DOHH2 (cell line): ENCODE measurements at regions not wholly inside any gene's neighbourhood (a gene's known extent, or its start where the extent isn't known, plus 50 kb on each side); places are given as distances from the start of the nearest gene placed in this dataset.

Experiments used
- H3F3A ChIP-seq: fragments of 200-600 bp; sonication (generic), shearing (Covaris generic); 2 replicates; pipeline ENCODE4 v1.6.0; 2016; ENCODE audit warnings: antibody characterized with exemption, mild to moderate bottlenecking; ENCODE audit not compliant: control insufficient read depth, insufficient read depth
- H3K27ac ChIP-seq: fragments of 200-600 bp; sonication (generic); 2 replicates; pipeline ENCODE4 v1.5.1; 2014; ENCODE audit warnings: low read depth, mild to moderate bottlenecking, low read length, moderate library complexity
- H3K27me3 ChIP-seq: fragments of 200-600 bp; sonication (generic); 2 replicates; pipeline ENCODE4 v1.6.1; 2014; ENCODE audit warnings: mild to moderate bottlenecking, low read length, mixed read lengths; ENCODE audit not compliant: control insufficient read depth
- H3K36me3 ChIP-seq: fragments of 200-600 bp; sonication (generic); 2 replicates; pipeline ENCODE4 v1.6.1; 2014; ENCODE audit warnings: mild to moderate bottlenecking, low read length, moderate library complexity, mixed read lengths; ENCODE audit not compliant: control insufficient read depth
- H3K4me1 ChIP-seq: fragments of 200-600 bp; sonication (generic); 2 replicates; pipeline ENCODE4 v1.6.1; 2014; ENCODE audit warnings: mild to moderate bottlenecking, low read length, mixed read lengths; ENCODE audit not compliant: control insufficient read depth
- H3K4me2 ChIP-seq: fragments of 200-600 bp; sonication (generic); 2 replicates; pipeline ENCODE4 v1.6.0; 2014; ENCODE audit warnings: mild to moderate bottlenecking, low read length, moderate library complexity
- H3K4me3 ChIP-seq: fragments of 200-600 bp; sonication (generic); 2 replicates; pipeline ENCODE4 v1.5.1; 2014; ENCODE audit warnings: mild to moderate bottlenecking, low read length, mixed read lengths
- H3K79me2 ChIP-seq: fragments of 200-600 bp; sonication (generic); 2 replicates; pipeline ENCODE4 v1.6.1; 2014; ENCODE audit warnings: mild to moderate bottlenecking, low read length, mixed read lengths; ENCODE audit not compliant: control insufficient read depth
- H3K9me2 ChIP-seq: fragments of 200-600 bp; sonication (generic); replicated peaks from 2 replicates; pipeline ENCODE4 v1.6.1; 2014; ENCODE audit warnings: mild to moderate bottlenecking, low read length, mixed read lengths; ENCODE audit not compliant: control insufficient read depth
- H3K9me3 ChIP-seq: fragments of 200-600 bp; sonication (generic); 2 replicates; pipeline ENCODE4 v1.6.1; 2014; ENCODE audit warnings: antibody characterized with exemption, low read length, mixed read lengths; ENCODE audit not compliant: control insufficient read depth, insufficient read depth
- H4K20me1 ChIP-seq: fragments of 200-600 bp; sonication (generic); 2 replicates; pipeline ENCODE4 v1.6.0; 2014; ENCODE audit warnings: low read depth, mild to moderate bottlenecking, antibody characterized with exemption, low read length, moderate library complexity; ENCODE audit not compliant: control insufficient read depth, insufficient read depth
- CTCF ChIP-seq: fragments of 200-600 bp; sonication (generic); IDR thresholded peaks from one replicate; pipeline ENCODE4 v1.5.1; 2014; ENCODE audit warnings: antibody characterized with exemption, mild to moderate bottlenecking, low read depth, low read length; ENCODE audit not compliant: poor library complexity, severe bottlenecking
- EZH2phosphoT487 ChIP-seq: fragments of 200-600 bp; sonication (generic); IDR thresholded peaks from 2 replicates; pipeline ENCODE4 v1.6.1; 2017; ENCODE audit warnings: borderline replicate concordance, mild to moderate bottlenecking, antibody characterized with exemption, low read length, moderate library complexity, mixed read lengths

GRCh38 chr3:3902161-3902560 lies 102.9 kb downstream of the LRRN1 start:
- no peaks in the 10 kb centered on the region for H4K20me1 ChIP-seq
- H3K36me3 ChIP-seq = no peaks in the 10 kb centered on the region
- H3K79me2 ChIP-seq = no peaks in the 10 kb centered on the region
- no peak overlapping the region for H3K4me3 ChIP-seq
- H3K9me3 ChIP-seq = no peaks in the 10 kb centered on the region
- H3K9me2 ChIP-seq = no peaks in the 10 kb centered on the region
- no peak for TF ChIP-seq EZH2phosphoT487
- no peak for TF ChIP-seq CTCF
- no peaks in the 10 kb centered on the region for H3F3A ChIP-seq
- H3K4me1 ChIP-seq = no peaks in the 10 kb centered on the region
- H3K27ac ChIP-seq = no peak overlapping the region
- H3K4me2 ChIP-seq = no peak overlapping the region
- H3K27me3 ChIP-seq = no peaks in the 10 kb centered on the region

GRCh38 chr3:3906171-3906570 lies 106.9 kb downstream of the LRRN1 start:
- no peaks in the 10 kb centered on the region for H4K20me1 ChIP-seq
- no peak overlapping the region for H3K4me3 ChIP-seq
- H3K9me2 ChIP-seq = no peaks in the 10 kb centered on the region
- no peak overlapping the region for H3K4me2 ChIP-seq
- H3K36me3 ChIP-seq = no peaks in the 10 kb centered on the region
- H3K9me3 ChIP-seq = no peaks in the 10 kb centered on the region
- TF ChIP-seq CTCF (no peak), EZH2phosphoT487 (no peak)
- H3K27ac ChIP-seq = no peak overlapping the region
- no peaks in the 10 kb centered on the region for H3K27me3 ChIP-seq
- no peaks in the 10 kb centered on the region for H3F3A ChIP-seq
- no peaks in the 10 kb centered on the region for H3K79me2 ChIP-seq
- H3K4me1 ChIP-seq = no peaks in the 10 kb centered on the region

GRCh38 chr3:3907023-3907422 lies 107.8 kb downstream of the LRRN1 start:
- TF ChIP-seq CTCF = no peak
- TF ChIP-seq EZH2phosphoT487 = no peak
- H3K79me2 ChIP-seq = no peaks in the 10 kb centered on the region
- no peaks in the 10 kb centered on the region for H3K4me1 ChIP-seq
- H3K4me3 ChIP-seq = no peak overlapping the region
- H3K9me3 ChIP-seq = no peaks in the 10 kb centered on the region
- H3K36me3 ChIP-seq = no peaks in the 10 kb centered on the region
- H3K9me2 ChIP-seq = no peaks in the 10 kb centered on the region
- no peak overlapping the region for H3K27ac ChIP-seq
- no peaks in the 10 kb centered on the region for H3F3A ChIP-seq
- no peak overlapping the region for H3K4me2 ChIP-seq
- H4K20me1 ChIP-seq = no peaks in the 10 kb centered on the region
- no peaks in the 10 kb centered on the region for H3K27me3 ChIP-seq

- Histone ChIP-seq H3K4me1 (no peaks in the 10 kb centered on the region), H3K9me2 (no peaks in the 10 kb centered on the region), H3K79me2 (no peaks in the 10 kb centered on the region), H3K27me3 (no peaks in the 10 kb centered on the region), H3K27ac (no peak overlapping the region), H4K20me1 (no peaks in the 10 kb centered on the region), H3K4me2 (no peak overlapping the region), H3K36me3 (no peaks in the 10 kb centered on the region), H3K4me3 (no peak overlapping the region), H3F3A (no peaks in the 10 kb centered on the region), H3K9me3 (no peaks in the 10 kb centered on the region)
- no peak for TF ChIP-seq EZH2phosphoT487
- no peak for TF ChIP-seq CTCF
These were observed 119.5 kb downstream of the LRRN1 start for GRCh38 chr3:3918763-3919162.
